NCI-H82 treated with DMSO at 0.1 percent for 48 hours (cell line): ENCODE measurements at regions not wholly inside any gene's neighbourhood (a gene's known extent, or its start where the extent isn't known, plus 50 kb on each side); places are given as distances from the start of the nearest gene placed in this dataset.
"Not testable (repeated sequence)": the region's sequence is repeated elsewhere in the genome, so short reads cannot be mapped to it uniquely, and the experiment has no call there.

Source experiments
- DNase-seq: peaks from one replicate; lab custom pipeline; 2025; ENCODE audit not compliant: unreplicated experiment; lab: John Stamatoyannopoulos, UW

DNA sequence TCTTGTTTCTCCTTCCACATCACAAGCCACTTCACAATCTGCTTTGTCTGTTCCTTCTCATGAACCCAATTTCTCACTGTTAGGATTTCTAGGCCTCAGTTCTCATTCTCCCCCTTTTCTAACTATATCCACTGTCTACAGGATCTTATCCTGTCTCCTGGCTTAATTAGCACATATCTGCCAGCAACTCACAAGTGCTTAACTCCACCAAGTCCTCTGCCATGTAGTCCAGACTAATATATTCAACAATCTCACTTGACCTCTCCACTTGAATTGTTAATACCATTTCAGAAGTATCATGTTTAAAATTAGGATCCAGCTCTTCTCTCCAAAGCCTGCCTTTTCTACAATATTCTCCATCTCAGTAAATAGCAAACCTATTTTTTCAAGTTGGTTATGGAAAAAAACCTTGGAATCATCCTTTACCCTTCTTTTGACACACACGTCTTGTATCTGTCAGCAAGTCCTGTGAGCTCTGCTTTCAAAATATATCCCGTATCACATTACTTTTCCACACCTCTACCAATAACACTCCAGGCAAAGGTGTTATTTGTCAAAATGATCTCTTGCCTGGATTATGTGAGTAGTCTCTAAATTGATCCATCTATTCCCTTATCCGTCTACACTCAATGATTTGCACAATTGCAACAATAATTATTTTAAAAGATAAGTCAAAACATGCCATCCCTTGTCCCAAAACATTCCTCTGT is 127.2 kb upstream of the SLIT2 start:
- no peak for DNase-seq

DNA sequence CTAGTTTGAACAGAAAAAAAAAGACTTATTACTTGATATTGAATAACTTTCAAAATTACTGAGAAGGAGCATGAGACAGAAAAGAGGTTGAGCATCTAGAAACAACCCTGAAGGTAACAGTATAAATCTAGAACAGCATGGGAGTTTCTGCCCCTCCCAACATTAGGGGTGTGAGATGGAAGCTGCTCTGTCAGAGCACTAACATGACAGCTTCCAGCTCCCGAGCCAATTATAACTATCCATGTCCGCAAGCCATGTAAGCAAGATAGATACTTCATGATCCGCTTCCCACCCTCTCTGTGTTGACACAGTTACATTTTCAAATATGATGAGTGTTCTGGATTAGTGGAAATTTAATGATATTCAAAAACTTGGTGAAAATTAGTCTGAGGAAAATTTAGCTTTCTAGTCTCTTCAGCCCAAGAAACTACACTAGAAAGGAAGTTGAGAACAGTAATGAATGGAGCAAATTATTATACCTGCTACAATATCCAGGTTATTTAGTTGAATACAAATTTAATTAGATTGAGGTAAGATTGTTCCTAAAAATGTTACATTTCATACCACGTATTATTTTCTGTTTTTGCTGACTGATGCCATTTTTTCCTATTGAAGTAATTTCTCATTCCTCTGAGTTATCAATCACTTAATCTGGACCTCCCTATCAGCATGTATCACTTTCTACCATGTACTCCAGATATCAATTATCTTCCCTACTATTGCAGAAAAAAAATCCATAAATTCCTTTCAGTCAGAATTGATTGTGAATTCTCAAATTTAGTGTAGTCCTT is 129.3 kb upstream of the SLIT2 start:
- DNase-seq = no peak

DNA sequence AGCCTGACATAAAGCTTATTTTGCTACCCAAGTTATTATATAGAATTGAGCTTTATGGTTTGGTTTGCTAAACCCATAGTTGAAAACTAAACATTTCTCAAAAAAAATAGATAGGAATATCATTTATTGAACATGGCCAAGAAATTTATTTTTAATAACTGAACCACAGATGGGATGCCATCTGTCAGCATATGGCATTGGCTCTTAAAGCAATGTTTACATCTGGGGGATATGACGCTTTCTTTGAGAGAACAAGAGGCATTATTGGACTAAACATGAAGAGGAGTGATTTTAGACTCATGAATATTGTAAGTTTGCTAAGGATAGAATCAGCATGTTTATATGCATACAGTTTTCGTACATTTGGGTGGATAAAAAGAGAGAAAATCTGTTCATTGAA is 132.6 kb upstream of the SLIT2 start:
- no peak for DNase-seq

DNA sequence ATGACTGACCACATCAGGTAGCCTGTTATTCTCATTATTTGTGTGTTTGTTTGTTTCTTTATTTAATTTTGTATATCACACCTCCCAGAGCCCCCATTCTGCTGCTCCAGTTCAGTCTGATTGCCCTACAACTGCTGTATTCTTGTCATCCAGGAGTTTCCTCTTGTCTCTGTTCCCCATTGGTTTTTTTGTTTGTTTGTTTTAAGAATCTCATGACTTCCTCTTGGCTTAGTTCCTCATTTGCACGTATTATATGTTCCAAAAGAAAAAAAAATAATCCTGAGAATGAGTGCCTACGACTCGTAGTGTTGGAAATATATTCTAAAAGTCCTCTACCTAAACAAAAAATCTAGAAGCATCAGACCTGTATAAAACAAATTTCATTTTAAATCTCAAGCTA is 142.3 kb upstream of the SLIT2 start:
- DNase-seq = no peak

DNA sequence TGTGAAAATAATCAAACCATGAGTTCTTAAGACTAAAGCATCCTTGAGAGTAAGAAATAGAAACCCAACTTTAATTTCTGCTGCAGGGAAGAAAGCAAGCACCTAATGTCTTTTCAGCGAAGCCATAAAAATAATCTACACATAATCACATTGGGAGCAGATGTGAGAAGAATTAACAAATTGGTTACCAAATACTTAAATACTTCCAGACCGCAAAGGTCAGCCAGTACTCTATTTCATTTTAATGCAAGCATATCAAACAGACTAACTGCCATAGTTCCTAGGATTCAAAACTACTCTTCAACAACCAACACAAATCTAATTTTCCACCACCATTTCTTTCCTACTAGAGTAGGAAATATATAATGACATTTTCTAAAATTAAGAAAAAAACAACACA is 144.8 kb upstream of the SLIT2 start:
- no peak for DNase-seq

DNA sequence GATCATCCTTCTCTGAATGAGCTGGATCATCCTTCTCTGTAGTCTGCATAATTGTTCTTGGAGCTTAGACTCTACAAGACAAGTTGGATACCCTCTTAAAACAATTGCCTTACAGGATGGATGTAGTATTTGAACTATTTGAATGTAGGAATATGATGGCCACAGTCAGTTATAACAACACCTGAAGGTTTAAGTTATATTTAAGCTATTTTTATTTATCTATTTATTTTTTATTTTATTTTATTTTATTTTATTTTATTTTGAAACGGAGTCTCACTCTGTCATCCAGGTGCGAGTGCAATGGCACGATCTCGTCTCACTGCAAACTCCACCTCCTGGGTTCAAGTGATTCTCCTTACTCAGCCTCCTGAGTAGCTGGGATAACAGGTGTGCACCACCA is 149.9 kb upstream of the SLIT2 start:
- no peak for DNase-seq

DNA sequence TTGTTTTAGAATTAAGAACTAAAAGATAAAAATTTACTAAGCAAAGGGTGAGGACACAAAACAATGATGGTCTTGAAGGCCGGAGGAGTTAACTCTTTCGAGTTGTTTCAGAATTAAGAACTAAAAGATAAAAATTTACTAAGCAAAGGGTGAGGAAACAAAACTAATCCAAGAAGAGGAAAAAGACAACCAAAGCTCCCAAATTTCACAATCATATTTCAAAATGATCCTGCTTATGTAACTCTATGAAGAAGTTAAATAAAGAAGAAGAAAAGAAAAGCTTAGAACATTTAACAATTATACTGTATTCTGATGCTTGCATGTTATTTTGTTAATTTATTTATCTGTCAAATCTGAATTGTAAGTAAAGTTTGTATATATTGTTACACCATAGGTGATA is 154.8 kb upstream of the SLIT2 start:
- no peak for DNase-seq

DNA sequence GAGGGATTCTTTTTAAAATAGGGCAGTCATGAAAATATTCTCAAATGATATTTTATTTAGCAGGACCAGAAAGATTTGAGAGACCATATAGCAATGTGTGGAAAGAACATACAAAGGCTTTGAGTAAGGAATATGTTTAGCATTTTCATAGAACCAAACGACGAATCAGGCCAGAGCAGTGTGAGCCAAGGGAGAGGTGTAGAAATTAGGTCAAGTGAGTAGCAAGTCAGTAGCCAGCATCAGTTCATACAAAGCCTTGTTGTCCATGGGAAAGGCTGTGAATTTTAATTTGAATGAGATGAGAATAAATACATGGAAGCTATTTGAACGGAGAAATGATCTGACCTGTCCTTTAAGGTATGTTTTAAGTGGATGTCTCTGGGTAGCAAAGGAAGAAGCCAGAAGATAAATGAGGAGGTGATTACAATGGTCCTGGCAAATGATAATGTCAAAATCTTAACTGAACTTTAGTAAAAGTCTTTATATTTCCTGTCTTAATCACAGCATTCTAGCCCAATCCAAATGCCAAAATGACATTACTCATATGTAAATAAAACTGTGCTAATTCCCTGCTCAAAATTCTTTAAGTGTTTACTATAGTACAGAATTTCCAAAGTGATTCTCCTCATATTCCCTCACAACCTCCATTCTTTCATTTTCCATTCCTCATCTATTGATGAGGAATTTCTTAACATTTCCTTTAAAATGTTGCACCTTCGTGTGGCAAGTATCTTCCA is 155.7 kb upstream of the SLIT2 start:
- no peak for DNase-seq

DNA sequence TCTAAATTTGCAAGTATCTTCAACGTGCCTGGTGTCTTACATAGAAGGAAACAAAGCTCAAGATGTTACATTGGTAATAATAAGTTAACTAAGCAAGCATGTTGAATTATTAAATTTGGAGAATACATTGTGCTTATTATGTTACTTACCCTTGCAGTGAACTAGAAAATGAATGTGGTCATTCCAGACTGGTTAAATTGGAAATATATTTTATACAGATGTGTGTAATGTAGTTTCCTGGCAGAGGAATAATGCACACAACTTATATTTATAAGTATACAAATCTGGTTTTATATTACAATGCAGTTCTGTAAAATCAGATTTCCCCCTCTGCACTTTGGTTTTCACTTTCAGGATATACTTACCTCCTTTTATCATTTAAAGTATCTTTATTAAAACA is 159.9 kb upstream of the SLIT2 start:
- DNase-seq = no peak

DNA sequence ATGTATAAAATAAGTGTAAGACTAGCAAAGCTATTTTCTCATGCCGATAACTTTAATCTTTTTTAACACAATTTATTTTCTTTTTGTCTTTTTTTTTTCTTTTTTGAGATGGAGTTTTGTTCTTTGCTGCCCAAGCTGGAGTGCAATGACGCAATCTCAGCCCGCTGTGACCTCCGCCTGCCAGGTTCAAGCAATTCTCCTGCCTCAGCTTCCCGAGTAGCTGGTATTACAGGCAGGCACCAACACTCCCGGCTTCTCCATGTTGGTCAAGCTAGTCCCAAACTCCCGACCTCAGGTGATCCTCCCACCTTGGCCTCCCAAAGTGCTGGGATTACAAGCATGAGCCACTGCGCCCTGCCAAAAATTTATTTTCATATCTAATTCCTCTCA is 164.2 kb upstream of the SLIT2 start:
- no peak for DNase-seq

DNA sequence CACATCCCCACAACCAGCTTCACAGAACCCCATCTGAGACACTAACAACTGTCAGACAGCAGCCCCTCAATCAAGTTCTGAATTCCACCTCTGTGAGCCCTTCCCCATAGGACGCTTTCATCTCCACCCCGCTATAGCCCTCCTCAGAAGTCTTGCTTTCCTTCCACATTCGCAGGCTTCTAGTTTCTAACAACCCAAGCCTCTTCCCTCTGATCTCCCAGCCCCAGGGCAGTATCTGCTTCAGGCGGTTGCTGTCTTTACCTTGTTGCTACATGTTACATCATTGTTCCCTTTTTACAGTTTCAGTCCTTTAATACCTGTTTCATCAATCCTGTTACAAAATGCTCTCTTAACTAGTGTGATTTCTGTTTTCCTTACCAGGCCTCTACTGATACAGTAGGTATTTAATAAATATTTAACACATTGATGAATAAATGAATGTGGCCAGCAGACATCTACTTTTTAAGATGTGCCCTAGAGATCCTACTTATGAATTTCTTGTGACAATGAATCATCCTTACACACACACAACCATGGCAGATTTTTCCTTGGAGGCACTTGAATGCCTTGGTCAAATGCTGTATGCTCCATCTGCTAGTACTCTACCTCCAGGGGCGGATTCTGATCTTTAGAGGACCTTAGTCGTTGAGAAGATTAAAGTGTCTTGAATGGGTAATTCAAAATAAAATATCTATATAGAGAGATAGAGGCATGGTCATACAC is 164.7 kb upstream of the SLIT2 start:
- no peak for DNase-seq

DNA sequence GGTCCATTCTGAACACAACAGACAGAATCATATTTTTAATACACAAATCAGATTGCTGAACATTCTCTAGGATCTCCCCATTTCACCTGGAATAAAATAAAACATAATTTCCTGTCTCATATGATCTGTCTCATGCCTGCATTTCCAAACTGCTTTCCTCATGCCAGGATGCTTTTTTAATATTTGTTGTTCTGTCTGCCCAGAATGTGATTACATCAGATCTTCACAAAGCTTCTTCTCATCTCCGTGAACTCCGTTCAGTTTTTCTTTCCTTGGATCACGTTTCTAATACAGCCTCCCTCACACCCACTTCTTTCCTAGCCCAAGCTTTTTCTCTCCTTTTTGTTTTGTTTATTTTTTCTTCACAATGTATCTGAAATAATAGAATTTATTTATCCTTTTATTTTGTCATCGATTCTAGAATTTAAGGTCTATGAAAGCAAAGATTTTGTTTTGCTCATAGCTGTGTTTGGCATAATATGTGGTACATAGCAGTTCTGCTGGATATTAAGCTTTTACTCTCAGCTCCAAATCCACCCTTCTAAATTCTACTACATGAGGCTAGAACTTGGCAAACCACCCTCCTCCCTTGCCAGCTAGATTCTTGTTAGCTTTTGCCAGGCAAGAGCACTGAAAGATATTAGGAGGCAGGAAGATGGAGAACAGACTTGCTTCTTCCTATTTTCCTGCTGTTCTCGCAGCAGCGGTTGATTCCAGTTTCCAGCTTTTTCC is 165.5 kb upstream of the SLIT2 start:
- DNase-seq = no peak

DNA sequence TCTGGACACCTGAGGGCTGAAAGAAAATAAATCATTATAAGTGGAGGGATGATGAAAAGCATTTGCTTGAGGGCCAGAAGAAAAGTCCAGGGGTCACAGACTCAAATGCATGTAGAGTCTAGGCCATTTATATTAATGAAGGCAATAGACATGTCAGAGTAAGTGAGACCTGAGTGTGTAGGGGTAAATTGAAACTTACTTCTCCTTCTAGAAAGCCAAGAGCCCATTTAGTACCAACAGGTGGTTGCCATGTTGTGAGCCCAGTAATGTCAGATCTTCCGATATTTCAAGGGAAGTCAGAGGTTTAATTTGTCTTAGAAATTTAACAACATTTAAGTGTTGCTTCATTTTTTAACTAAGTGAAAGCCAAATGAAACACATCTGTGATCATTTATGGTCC is 166.1 kb upstream of the SLIT2 start:
- no peak for DNase-seq

DNA sequence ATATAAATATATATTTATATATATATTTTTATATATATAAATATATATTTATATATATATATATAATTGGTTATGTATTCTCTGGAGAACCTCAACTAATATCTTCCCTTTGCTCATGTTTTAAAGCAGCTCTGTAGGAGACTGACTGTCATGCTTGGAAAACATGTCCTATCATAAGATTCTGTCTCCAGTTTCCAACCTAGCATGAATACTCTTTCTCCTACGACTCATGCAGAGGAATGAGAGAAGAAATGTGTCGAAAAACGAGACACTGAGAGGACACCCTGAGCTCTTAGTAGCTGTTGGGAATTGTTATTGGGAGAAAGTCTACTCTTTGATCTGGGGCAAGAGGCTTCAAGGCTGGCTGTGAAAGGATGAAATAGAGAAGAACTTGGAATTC is 166.5 kb upstream of the SLIT2 start:
- DNase-seq = no peak

DNA sequence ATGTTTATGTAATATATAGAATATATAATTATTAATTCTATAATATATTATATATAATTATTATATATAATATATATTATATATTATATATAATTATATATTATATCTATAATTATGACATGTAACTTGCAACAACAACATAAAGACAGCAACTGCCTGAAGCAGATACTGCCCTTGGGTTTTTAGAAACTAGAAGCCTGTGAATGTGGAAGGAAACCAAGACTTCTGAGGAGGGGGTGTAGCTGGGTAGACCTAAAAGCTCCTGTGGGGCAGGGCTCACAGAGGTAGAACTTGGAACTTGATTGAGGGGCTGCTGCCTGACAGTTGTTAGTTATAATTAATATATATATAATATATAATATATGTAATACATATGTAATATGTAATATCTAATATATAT is 167.2 kb upstream of the SLIT2 start:
- no peak for DNase-seq

DNA sequence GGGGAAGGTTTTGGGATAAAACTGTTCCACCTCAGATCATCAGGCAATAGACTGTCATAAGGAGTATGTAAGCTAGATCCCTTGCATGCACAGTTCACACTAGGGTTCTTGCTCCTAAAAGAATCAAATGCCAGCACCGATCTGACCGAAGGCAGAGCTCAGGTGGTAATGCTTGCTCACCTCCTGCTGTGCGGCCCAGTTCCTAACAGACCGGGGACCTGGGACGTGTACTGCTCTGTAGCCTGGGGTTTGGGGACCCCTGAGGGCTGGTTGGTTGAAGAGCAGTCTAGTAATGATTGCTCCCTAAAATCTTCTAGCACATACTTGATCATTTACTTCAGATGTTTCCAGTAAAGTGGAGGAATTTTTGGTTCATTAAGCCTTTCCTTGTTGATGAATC is 173.1 kb upstream of the SLIT2 start:
- DNase-seq = no peak

DNA sequence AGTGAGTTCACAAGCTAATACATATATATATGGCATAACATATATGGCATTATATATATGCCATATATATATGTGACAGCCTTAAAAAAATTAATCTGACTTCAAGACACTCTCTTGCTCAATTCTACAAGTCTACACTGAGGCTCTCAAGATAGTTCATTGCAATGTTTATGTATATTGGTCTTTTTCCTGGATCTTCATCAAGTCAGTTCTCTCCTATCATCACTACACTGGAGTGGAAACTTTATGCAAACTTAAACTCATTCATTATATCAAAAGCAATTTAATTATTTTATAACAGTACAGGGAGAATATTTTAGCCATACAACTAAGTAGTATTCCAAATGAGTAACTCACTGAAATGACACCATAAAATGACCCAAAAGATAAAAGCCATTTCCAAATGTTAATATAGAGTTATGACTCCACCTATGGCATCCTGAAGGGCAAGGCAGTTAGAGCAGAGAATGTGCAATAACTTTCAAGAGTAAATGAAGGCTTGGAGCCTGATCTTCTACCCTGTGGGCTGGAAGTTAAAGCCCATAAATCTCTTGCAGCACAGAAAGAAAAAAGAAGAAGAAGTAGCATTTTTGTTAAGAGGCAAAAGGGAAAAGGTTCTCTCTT is 176.3 kb upstream of the SLIT2 start:
- DNase-seq = no peak

DNA sequence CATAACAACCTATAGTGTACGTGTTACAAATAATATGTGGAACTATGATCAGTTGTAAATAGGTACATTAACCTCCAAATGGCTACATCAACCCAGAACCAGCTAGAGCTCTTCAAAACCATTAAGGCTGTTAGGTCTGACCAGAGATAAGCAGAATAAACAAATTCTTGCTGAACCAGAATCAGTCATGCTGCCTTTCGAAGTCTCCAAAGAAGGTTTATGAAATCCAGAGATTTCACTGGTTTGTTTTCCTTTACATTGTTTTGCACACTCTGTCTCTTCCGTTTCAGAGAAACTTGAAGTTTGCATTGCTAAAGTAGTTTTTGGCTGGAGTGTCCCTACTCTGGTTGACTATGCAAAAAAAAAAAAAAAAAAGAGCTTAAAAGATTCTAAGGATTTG is 177.3 kb upstream of the SLIT2 start:
- DNase-seq = no peak

DNA sequence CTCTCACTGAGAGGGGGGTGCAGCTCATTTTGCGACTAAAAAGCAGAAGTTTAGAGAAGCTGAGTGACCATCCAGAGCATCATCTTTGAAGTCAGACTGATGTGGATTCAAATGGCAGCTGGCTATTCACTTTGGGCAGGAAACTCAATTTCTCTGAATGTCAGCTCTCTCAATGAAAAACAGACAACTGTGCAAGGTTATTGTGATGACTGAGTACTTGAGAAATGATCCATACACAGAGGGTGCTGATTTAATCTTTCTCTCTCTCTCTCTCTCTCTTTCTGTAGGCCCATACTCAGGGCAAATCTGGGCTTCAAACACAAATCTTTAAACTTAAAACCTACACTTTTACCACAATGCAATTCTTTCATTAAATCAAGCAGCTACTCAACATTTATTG is 185.8 kb upstream of the SLIT2 start:
- no peak for DNase-seq

DNA sequence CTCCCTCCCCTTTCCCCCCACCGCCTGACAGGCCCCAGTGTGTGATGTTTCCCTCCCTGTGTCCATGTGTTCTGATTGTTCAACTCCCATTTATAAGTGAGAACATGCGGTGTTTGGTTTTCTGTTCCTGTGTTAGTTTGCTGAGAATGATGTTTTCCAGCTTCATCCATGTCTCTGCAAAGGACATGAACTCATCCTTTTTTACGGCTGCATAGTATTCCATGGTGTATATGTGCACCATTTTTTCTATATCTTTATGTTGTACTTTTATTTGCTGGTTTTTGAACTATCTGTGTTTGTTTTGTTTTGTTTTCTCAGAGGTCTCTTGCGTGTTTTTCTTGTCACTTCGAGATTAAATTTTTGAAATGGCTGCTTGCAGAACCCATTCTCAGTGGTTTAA is 188.8 kb upstream of the SLIT2 start:
- DNase-seq = not testable (repeated sequence)
